Loucy (cell line): ENCODE measurements at regions not wholly inside any gene's neighbourhood (a gene's known extent, or its start where the extent isn't known, plus 50 kb on each side); places are given as distances from the start of the nearest gene placed in this dataset.

Experiments used
- EZH2phosphoT487 ChIP-seq: fragments of 200-600 bp; IDR thresholded peaks from 2 replicates; pipeline ENCODE4 v1.6.1; 2018; ENCODE audit warnings: antibody characterized with exemption, mild to moderate bottlenecking, moderate library complexity, borderline replicate concordance
- TF ChIP-seq, protein P1 (sequence below): fragments of 200-600 bp; sonication (generic); conservative IDR thresholded peaks from 2 replicates; pipeline ENCODE4 v1.5.1; 2014; ENCODE audit warnings: mild to moderate bottlenecking, antibody characterized with exemption, low read length

DNA sequence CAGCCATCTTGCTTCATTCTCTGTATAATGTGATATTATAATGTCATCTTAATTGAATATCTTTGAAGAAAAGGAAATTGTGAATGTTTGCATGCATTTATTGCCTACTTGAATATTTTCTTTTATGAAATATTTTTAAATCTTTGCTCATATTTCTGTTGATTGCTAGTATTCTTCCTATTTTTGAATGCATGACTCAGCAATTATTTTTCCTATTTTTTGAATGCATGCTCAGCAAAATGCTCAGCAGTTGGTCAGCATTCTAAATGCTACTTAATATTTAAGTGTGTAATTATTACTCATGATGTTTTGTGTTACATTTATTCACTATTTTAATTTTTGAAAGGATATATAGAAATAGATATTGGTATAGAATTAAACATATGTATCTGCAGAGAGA is 378.3 kb downstream of the CCER1 start:
- TF ChIP-seq, protein P1, sequence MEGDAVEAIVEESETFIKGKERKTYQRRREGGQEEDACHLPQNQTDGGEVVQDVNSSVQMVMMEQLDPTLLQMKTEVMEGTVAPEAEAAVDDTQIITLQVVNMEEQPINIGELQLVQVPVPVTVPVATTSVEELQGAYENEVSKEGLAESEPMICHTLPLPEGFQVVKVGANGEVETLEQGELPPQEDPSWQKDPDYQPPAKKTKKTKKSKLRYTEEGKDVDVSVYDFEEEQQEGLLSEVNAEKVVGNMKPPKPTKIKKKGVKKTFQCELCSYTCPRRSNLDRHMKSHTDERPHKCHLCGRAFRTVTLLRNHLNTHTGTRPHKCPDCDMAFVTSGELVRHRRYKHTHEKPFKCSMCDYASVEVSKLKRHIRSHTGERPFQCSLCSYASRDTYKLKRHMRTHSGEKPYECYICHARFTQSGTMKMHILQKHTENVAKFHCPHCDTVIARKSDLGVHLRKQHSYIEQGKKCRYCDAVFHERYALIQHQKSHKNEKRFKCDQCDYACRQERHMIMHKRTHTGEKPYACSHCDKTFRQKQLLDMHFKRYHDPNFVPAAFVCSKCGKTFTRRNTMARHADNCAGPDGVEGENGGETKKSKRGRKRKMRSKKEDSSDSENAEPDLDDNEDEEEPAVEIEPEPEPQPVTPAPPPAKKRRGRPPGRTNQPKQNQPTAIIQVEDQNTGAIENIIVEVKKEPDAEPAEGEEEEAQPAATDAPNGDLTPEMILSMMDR = no peak
- TF ChIP-seq EZH2phosphoT487 = no peak
